ENCODE measurements at regions not wholly inside any gene's neighbourhood (a gene's known extent, or its start where the extent isn't known, plus 50 kb on each side); places are given as distances from the start of the nearest gene placed in this dataset.

GRCh38 chr14:99075061-99075460 lies 196.9 kb downstream of the BCL11B start:
- WGBS, 2 donors (ENCODE audit: low coverage in 1 of 2), result 83 to 88% methylated on average over 4 to 11 of the region's 11 CpGs
- no peak overlapping the region for H3K4me3 ChIP-seq
- H3K4me1 ChIP-seq, result no peaks in the 10 kb centered on the region
- no peaks in the 10 kb centered on the region for H3K27me3 ChIP-seq
- TF ChIP-seq CTCF (IDR thresholded peaks at IDR 0.05) (no peak), EP300 (IDR thresholded peaks at IDR 0.05) (no peak), POLR2AphosphoS5 (IDR thresholded peaks at IDR 0.05) (no peak), POLR2A (IDR thresholded peaks at IDR 0.05) (no peak)
- H3K9me3 ChIP-seq, result peaks cover 0 to 25% (median 0%) of the 10 kb centered on the region in 3 donors
- no peaks in the 10 kb centered on the region for H3K36me3 ChIP-seq
- no peak for ATAC-seq
- H3K27ac ChIP-seq, result no peak overlapping the region

GRCh38 chr14:99075771-99076375 lies 196.1 kb downstream of the BCL11B start:
- Histone ChIP-seq H3K4me1 (no peaks in the 10 kb centered on the region), H3K36me3 (no peaks in the 10 kb centered on the region), H3K4me3 (no peak overlapping the region), H3K27ac (no peak overlapping the region), H3K9me3 (peaks cover 0 to 26% (median 0%) of the 10 kb centered on the region in 3 donors), H3K27me3 (no peaks in the 10 kb centered on the region)
- 67 to 72% methylated on average over 5 of the region's 5 CpGs for WGBS, 2 donors (ENCODE audit: low coverage in 1 of 2)
- TF ChIP-seq POLR2A (IDR thresholded peaks at IDR 0.05), result no peak
- no peak for TF ChIP-seq POLR2AphosphoS5 (IDR thresholded peaks at IDR 0.05)
- no peak for TF ChIP-seq CTCF (IDR thresholded peaks at IDR 0.05)
- no peak for ATAC-seq

GRCh38 chr14:99077076-99077843 lies 194.7 kb downstream of the BCL11B start:
- Histone ChIP-seq H3K36me3 (no peaks in the 10 kb centered on the region), H3K27ac (no peak overlapping the region), H3K4me3 (no peak overlapping the region), H3K9me3 (peaks cover 0 to 23% (median 0%) of the 10 kb centered on the region in 3 donors), H3K4me1 (no peaks in the 10 kb centered on the region), H3K27me3 (no peaks in the 10 kb centered on the region)
- 77 to 78% methylated on average over 2 to 3 of the region's 8 CpGs for WGBS, 2 donors (ENCODE audit: low coverage in 1 of 2)
- no peak for TF ChIP-seq POLR2AphosphoS5 (IDR thresholded peaks at IDR 0.05)
- no peak for TF ChIP-seq EP300 (IDR thresholded peaks at IDR 0.05)
- no peak for TF ChIP-seq CTCF (IDR thresholded peaks at IDR 0.05)
- no peak for TF ChIP-seq POLR2A (IDR thresholded peaks at IDR 0.05)
- no peak for ATAC-seq

GRCh38 chr14:99077844-99078236 lies 194.2 kb downstream of the BCL11B start:
- WGBS, 2 donors (ENCODE audit: low coverage in 1 of 2), result 65 to 91% methylated on average over 4 to 5 of the region's 6 CpGs
- no peak for TF ChIP-seq CTCF (IDR thresholded peaks at IDR 0.05)
- TF ChIP-seq POLR2AphosphoS5 (IDR thresholded peaks at IDR 0.05), result no peak
- TF ChIP-seq EP300 (IDR thresholded peaks at IDR 0.05), result no peak

GRCh38 chr14:99078426-99078825 lies 193.6 kb downstream of the BCL11B start:
- no peaks in the 10 kb centered on the region for H3K27me3 ChIP-seq
- TF ChIP-seq EP300 (IDR thresholded peaks at IDR 0.05) (no peak), CTCF (IDR thresholded peaks at IDR 0.05) (no peak), POLR2AphosphoS5 (IDR thresholded peaks at IDR 0.05) (no peak), POLR2A (IDR thresholded peaks at IDR 0.05) (no peak)
- 56 to 62% methylated on average over 7 of the region's 7 CpGs for WGBS, 2 donors (ENCODE audit: low coverage in 1 of 2)
- no peaks in the 10 kb centered on the region for H3K36me3 ChIP-seq
- no peak overlapping the region for H3K27ac ChIP-seq
- no peak overlapping the region for H3K4me3 ChIP-seq
- ATAC-seq, result no peak
- peaks cover 0 to 26% (median 0%) of the 10 kb centered on the region in 3 donors for H3K9me3 ChIP-seq
- H3K4me1 ChIP-seq, result no peaks in the 10 kb centered on the region

More at GRCh38 chr14:99077844-99078236, 194.2 kb downstream of the BCL11B start:
- Histone ChIP-seq H3K27ac (no peak overlapping the region), H3K9me3 (peaks cover 0 to 23% (median 0%) of the 10 kb centered on the region in 3 donors), H3K36me3 (no peaks in the 10 kb centered on the region), H3K4me3 (no peak overlapping the region), H3K27me3 (no peaks in the 10 kb centered on the region), H3K4me1 (no peaks in the 10 kb centered on the region)
- no peak for ATAC-seq
